ENCODE measurements at regions not wholly inside any gene's neighbourhood (a gene's known extent, or its start where the extent isn't known, plus 50 kb on each side); places are given as distances from the start of the nearest gene placed in this dataset.

GRCh38 chr7:9621927-9622326 lies 1188.5 kb downstream of the NXPH1 start:
- Histone ChIP-seq H2AFZ (ENCODE audit: control insufficient read depth, low read length) (no peak overlapping the region), H3K9me1 (ENCODE audit: control insufficient read depth, extremely low read depth, insufficient read depth, low read length) (no peaks in the 10 kb centered on the region), H3K27ac (ENCODE audit: control insufficient read depth, insufficient read depth, low read length) (no peak overlapping the region), H3K9me3 (ENCODE audit: control insufficient read depth, low read depth, low read length) (no peaks in the 10 kb centered on the region), H3K79me2 (ENCODE audit: control insufficient read depth, insufficient read depth, low read length) (no peaks in the 10 kb centered on the region), H3K36me3 (ENCODE audit: control insufficient read depth in 2 of 2, extremely low read depth in 1 of 2, insufficient read depth in 2 of 2, low read length in 2 of 2) (no peaks in the 10 kb centered on the region), H3K27me3 (ENCODE audit: control insufficient read depth, extremely low read depth, insufficient read depth, low read length) (no peaks in the 10 kb centered on the region), H4K20me1 (ENCODE audit: control insufficient read depth, extremely low read depth, insufficient read depth, low read length) (no peaks in the 10 kb centered on the region), H3K4me1 (ENCODE audit: control insufficient read depth, extremely low read depth, insufficient read depth, low read length) (no peaks in the 10 kb centered on the region), H3K4me2 (ENCODE audit: control insufficient read depth, extremely low read depth, insufficient read depth, low read depth, low read length) (no peak overlapping the region), H3K4me3 (ENCODE audit: control insufficient read depth in 2 of 3, extremely low read depth in 1 of 3, insufficient read depth in 2 of 3, low read depth in 1 of 3, low read length in 3 of 3) (no peak overlapping the region), H3K9ac (ENCODE audit: control insufficient read depth, extremely low read depth, insufficient read depth, low read length) (no peak overlapping the region)
- no peak for DNase-seq (ENCODE audit: low read depth, low spot score)
- no peak for FAIRE-seq
- dilution Hi-C loops (cut with MboI; ENCODE audit: extremely low pct_ligation_motif_present, low sequenced_read_pairs) = no loop called here
- no peak for TF ChIP-seq EZH2 (IDR thresholded peaks at IDR 0.05; ENCODE audit: low read length)
- no peak for TF ChIP-seq CTCF (optimal IDR thresholded peaks at IDR 0.05 in 1 of 3, IDR thresholded peaks at IDR 0.05 in 1 of 3, conservative IDR thresholded peaks at IDR 0.05 in 1 of 3; ENCODE audit: extremely low read depth in 1 of 3, insufficient read depth in 2 of 3, low read length in 3 of 3)

GRCh38 chr7:9625953-9626352 lies 1192.5 kb downstream of the NXPH1 start:
- no peak for DNase-seq (ENCODE audit: low read depth, low spot score)
- FAIRE-seq = no peak
- no peaks in the 10 kb centered on the region for H3K9me3 ChIP-seq (ENCODE audit: control insufficient read depth, low read depth, low read length)
- H3K27ac ChIP-seq (ENCODE audit: control insufficient read depth, insufficient read depth, low read length) = no peak overlapping the region
- no peak overlapping the region for H3K9ac ChIP-seq (ENCODE audit: control insufficient read depth, extremely low read depth, insufficient read depth, low read length)
- no peaks in the 10 kb centered on the region for H3K27me3 ChIP-seq (ENCODE audit: control insufficient read depth, extremely low read depth, insufficient read depth, low read length)
- dilution Hi-C loops (cut with MboI; ENCODE audit: extremely low pct_ligation_motif_present, low sequenced_read_pairs) = no loop called here
- H3K79me2 ChIP-seq (ENCODE audit: control insufficient read depth, insufficient read depth, low read length) = no peaks in the 10 kb centered on the region
- no peak overlapping the region for H3K4me2 ChIP-seq (ENCODE audit: control insufficient read depth, extremely low read depth, insufficient read depth, low read depth, low read length)
- no peak for TF ChIP-seq CTCF (optimal IDR thresholded peaks at IDR 0.05 in 1 of 3, IDR thresholded peaks at IDR 0.05 in 1 of 3, conservative IDR thresholded peaks at IDR 0.05 in 1 of 3; ENCODE audit: extremely low read depth in 1 of 3, insufficient read depth in 2 of 3, low read length in 3 of 3)
- TF ChIP-seq EZH2 (IDR thresholded peaks at IDR 0.05; ENCODE audit: low read length) = no peak
- no peaks in the 10 kb centered on the region for H4K20me1 ChIP-seq (ENCODE audit: control insufficient read depth, extremely low read depth, insufficient read depth, low read length)
- H3K36me3 ChIP-seq (ENCODE audit: control insufficient read depth in 2 of 2, extremely low read depth in 1 of 2, insufficient read depth in 2 of 2, low read length in 2 of 2) = no peaks in the 10 kb centered on the region
- no peak overlapping the region for H3K4me3 ChIP-seq (ENCODE audit: control insufficient read depth in 2 of 3, extremely low read depth in 1 of 3, insufficient read depth in 2 of 3, low read depth in 1 of 3, low read length in 3 of 3)
- H3K9me1 ChIP-seq (ENCODE audit: control insufficient read depth, extremely low read depth, insufficient read depth, low read length) = no peaks in the 10 kb centered on the region
- H3K4me1 ChIP-seq (ENCODE audit: control insufficient read depth, extremely low read depth, insufficient read depth, low read length) = no peaks in the 10 kb centered on the region
- H2AFZ ChIP-seq (ENCODE audit: control insufficient read depth, low read length) = no peak overlapping the region

Data from keratinocyte (primary cell).